DMS53 treated with DMSO at 0.1 percent for 48 hours (cell line): ENCODE measurements at regions not wholly inside any gene's neighbourhood (a gene's known extent, or its start where the extent isn't known, plus 50 kb on each side); places are given as distances from the start of the nearest gene placed in this dataset.
"Not testable (repeated sequence)": the region's sequence is repeated elsewhere in the genome, so short reads cannot be mapped to it uniquely, and the experiment has no call there.

Source experiments
- DNase-seq: peaks from one replicate; lab custom pipeline; 2025; ENCODE audit not compliant: unreplicated experiment; lab: John Stamatoyannopoulos, UW

GRCh38 chr9:81811688-81812087 is 116.5 kb upstream of the SPATA31D4 start:
- DNase-seq: not testable (repeated sequence)

GRCh38 chr9:81814401-81814793 is 113.8 kb upstream of the SPATA31D4 start:
- no peak for DNase-seq

GRCh38 chr9:81814794-81815464 is 113.3 kb upstream of the SPATA31D4 start:
- DNase-seq: no peak

GRCh38 chr9:81815781-81816180 is 112.4 kb upstream of the SPATA31D4 start:
- no peak for DNase-seq

GRCh38 chr9:81819155-81819554 is 109.1 kb upstream of the SPATA31D4 start:
- DNase-seq: no peak

- DNase-seq: no peak
Measured at GRCh38 chr9:81819859-81820546, 108.2 kb upstream of the SPATA31D4 start.

- DNase-seq: no peak
Measured at GRCh38 chr9:81822301-81822865, 105.8 kb upstream of the SPATA31D4 start.

GRCh38 chr9:81822967-81823366 is 105.3 kb upstream of the SPATA31D4 start:
- DNase-seq: no peak

GRCh38 chr9:81823672-81824554 is 104.3 kb upstream of the SPATA31D4 start:
- no peak for DNase-seq

GRCh38 chr9:81824802-81825730 is 103.2 kb upstream of the SPATA31D4 start:
- no peak for DNase-seq

- no peak for DNase-seq
Measured at GRCh38 chr9:81825846-81826516, 102.2 kb upstream of the SPATA31D4 start.

- DNase-seq: no peak
Measured at GRCh38 chr9:81826517-81826906, 101.7 kb upstream of the SPATA31D4 start.

- no peak for DNase-seq
Measured at GRCh38 chr9:81827616-81828296, 100.5 kb upstream of the SPATA31D4 start.

- no peak for DNase-seq
Measured at GRCh38 chr9:81829195-81829882, 98.9 kb upstream of the SPATA31D4 start.

GRCh38 chr9:81830431-81830830 is 97.8 kb upstream of the SPATA31D4 start:
- DNase-seq: not testable (repeated sequence)

GRCh38 chr9:81832571-81833285 is 95.5 kb upstream of the SPATA31D4 start:
- no peak for DNase-seq

- DNase-seq: no peak
Measured at GRCh38 chr9:81833563-81834345, 94.5 kb upstream of the SPATA31D4 start.
